ENCODE measurements at regions not wholly inside any gene's neighbourhood (a gene's known extent, or its start where the extent isn't known, plus 50 kb on each side); places are given as distances from the start of the nearest gene placed in this dataset.

GRCh38 chr17:73722165-73722564, 77.9 kb upstream of the SDK2 start:
- H3K27me3 Mint-ChIP-seq (ENCODE audit: low read depth): peaks cover 21% of the 10 kb centered on the region
- no peak for TF ChIP-seq CTCF (IDR thresholded peaks at IDR 0.05; ENCODE audit: unreplicated experiment)
- no peaks in the 10 kb centered on the region for H3K9me3 Mint-ChIP-seq
- no peaks in the 10 kb centered on the region for H3K36me3 Mint-ChIP-seq
- DNase-seq (ENCODE audit: low spot score in 2 of 2, unreplicated experiment in 2 of 2): no peak
- peaks cover 10% of the 10 kb centered on the region for H3K4me1 Mint-ChIP-seq
- H3K4me3 Mint-ChIP-seq: no peak overlapping the region
- H3K27ac Mint-ChIP-seq: no peak overlapping the region

GRCh38 chr17:73723317-73723716, 79.1 kb upstream of the SDK2 start:
- Mint-ChIP-seq H3K27me3 (ENCODE audit: low read depth) (peaks cover 29% of the 10 kb centered on the region), H3K36me3 (no peaks in the 10 kb centered on the region), H3K4me3 (no peak overlapping the region), H3K4me1 (peaks cover 10% of the 10 kb centered on the region), H3K9me3 (no peaks in the 10 kb centered on the region), H3K27ac (no peak overlapping the region)
- no peak for DNase-seq (ENCODE audit: low spot score in 2 of 2, unreplicated experiment in 2 of 2)
- no peak for TF ChIP-seq CTCF (IDR thresholded peaks at IDR 0.05; ENCODE audit: unreplicated experiment)

- no peaks in the 10 kb centered on the region for H3K36me3 Mint-ChIP-seq
- TF ChIP-seq CTCF (IDR thresholded peaks at IDR 0.05; ENCODE audit: unreplicated experiment): no peak
- H3K4me1 Mint-ChIP-seq: peaks cover 5% of the 10 kb centered on the region
- H3K27ac Mint-ChIP-seq: no peak overlapping the region
- peaks cover 33% of the 10 kb centered on the region for H3K27me3 Mint-ChIP-seq (ENCODE audit: low read depth)
- H3K9me3 Mint-ChIP-seq: peaks cover 1% of the 10 kb centered on the region
- no peak overlapping the region for H3K4me3 Mint-ChIP-seq
- DNase-seq (ENCODE audit: low spot score in 2 of 2, unreplicated experiment in 2 of 2): no peak
Observed at GRCh38 chr17:73724341-73724740, 80.1 kb upstream of the SDK2 start.

- no peak overlapping the region for H3K4me3 Mint-ChIP-seq
- H3K36me3 Mint-ChIP-seq: no peaks in the 10 kb centered on the region
- peaks cover 38% of the 10 kb centered on the region for H3K27me3 Mint-ChIP-seq (ENCODE audit: low read depth)
- DNase-seq (ENCODE audit: low spot score in 2 of 2, unreplicated experiment in 2 of 2): no peak
- no peaks in the 10 kb centered on the region for H3K4me1 Mint-ChIP-seq
- no peak for TF ChIP-seq CTCF (IDR thresholded peaks at IDR 0.05; ENCODE audit: unreplicated experiment)
- peaks cover 6% of the 10 kb centered on the region for H3K9me3 Mint-ChIP-seq
- H3K27ac Mint-ChIP-seq: no peak overlapping the region
Observed at GRCh38 chr17:73724990-73725389, 80.7 kb upstream of the SDK2 start.

GRCh38 chr17:73725794-73726515, 81.7 kb upstream of the SDK2 start:
- peaks cover 16% of the 10 kb centered on the region for H3K9me3 Mint-ChIP-seq
- peaks cover 45% of the 10 kb centered on the region for H3K27me3 Mint-ChIP-seq (ENCODE audit: low read depth)
- no peak overlapping the region for H3K27ac Mint-ChIP-seq
- DNase-seq (ENCODE audit: low spot score in 2 of 2, unreplicated experiment in 2 of 2): no peak
- no peak overlapping the region for H3K4me3 Mint-ChIP-seq
- H3K36me3 Mint-ChIP-seq: no peaks in the 10 kb centered on the region
- no peaks in the 10 kb centered on the region for H3K4me1 Mint-ChIP-seq
- no peak for TF ChIP-seq CTCF (IDR thresholded peaks at IDR 0.05; ENCODE audit: unreplicated experiment)
